CMK (cell line): ENCODE measurements at regions not wholly inside any gene's neighbourhood (a gene's known extent, or its start where the extent isn't known, plus 50 kb on each side); places are given as distances from the start of the nearest gene placed in this dataset.

Experiments used
- DNase-seq: peaks from one replicate; pipeline ENCODE4 v3.0.0-alpha.2; 2010; ENCODE audit warnings: low read depth

- DNase-seq = no peak
Observed at GRCh38 chr5:18043344-18043743, 409.1 kb downstream of the TAF11L14 start.

- DNase-seq = no peak
Observed at GRCh38 chr5:18048449-18048848, 414.2 kb downstream of the TAF11L14 start.

GRCh38 chr5:18050345-18050744 is 416.1 kb downstream of the TAF11L14 start:
- DNase-seq = no peak

GRCh38 chr5:18050776-18051175 is 416.5 kb downstream of the TAF11L14 start:
- no peak for DNase-seq

GRCh38 chr5:18051953-18052352 is 417.7 kb downstream of the TAF11L14 start:
- no peak for DNase-seq

- DNase-seq = no peak
Observed at GRCh38 chr5:18052569-18052968, 418.3 kb downstream of the TAF11L14 start.

- DNase-seq = no peak
Observed at GRCh38 chr5:18057725-18058124, 423.5 kb downstream of the TAF11L14 start.

GRCh38 chr5:18067615-18068014 is 433.4 kb downstream of the TAF11L14 start:
- DNase-seq = no peak

- no peak for DNase-seq
Observed at GRCh38 chr5:18068826-18069225, 434.6 kb downstream of the TAF11L14 start.

- no peak for DNase-seq
Observed at GRCh38 chr5:18069790-18070189, 435.5 kb downstream of the TAF11L14 start.

GRCh38 chr5:18072600-18072999 is 438.3 kb downstream of the TAF11L14 start:
- no peak for DNase-seq

- no peak for DNase-seq
Observed at GRCh38 chr5:18074961-18075360, 440.7 kb downstream of the TAF11L14 start.

GRCh38 chr5:18078157-18078556 is 443.9 kb downstream of the TAF11L14 start:
- DNase-seq = no peak

- no peak for DNase-seq
Observed at GRCh38 chr5:18079831-18080230, 445.6 kb downstream of the TAF11L14 start.

GRCh38 chr5:18088020-18088579 is 453.8 kb downstream of the TAF11L14 start:
- no peak for DNase-seq

- no peak for DNase-seq
Observed at GRCh38 chr5:18090177-18090576, 455.9 kb downstream of the TAF11L14 start.

- no peak for DNase-seq
Observed at GRCh38 chr5:18091142-18091541, 456.9 kb downstream of the TAF11L14 start.

- no peak for DNase-seq
Observed at GRCh38 chr5:18091758-18092157, 457.5 kb downstream of the TAF11L14 start.

- DNase-seq = no peak
Observed at GRCh38 chr5:18095061-18095460, 460.8 kb downstream of the TAF11L14 start.

GRCh38 chr5:18097817-18098216 is 463.6 kb downstream of the TAF11L14 start:
- no peak for DNase-seq

GRCh38 chr5:18098691-18099090 is 464.4 kb downstream of the TAF11L14 start:
- no peak for DNase-seq

GRCh38 chr5:18099261-18099660 is 465.0 kb downstream of the TAF11L14 start:
- no peak for DNase-seq

GRCh38 chr5:18101532-18101931 is 467.3 kb downstream of the TAF11L14 start:
- no peak for DNase-seq

- DNase-seq = no peak
Observed at GRCh38 chr5:18102733-18103132, 468.5 kb downstream of the TAF11L14 start.

GRCh38 chr5:18105449-18105848 is 471.2 kb downstream of the TAF11L14 start:
- no peak for DNase-seq
